Pancreas (tissue), 10 donors: ENCODE measurements at regions not wholly inside any gene's neighbourhood (a gene's known extent, or its start where the extent isn't known, plus 50 kb on each side); places are given as distances from the start of the nearest gene placed in this dataset.

Experiments
- ATAC-seq, 4 donors: fragments of 200-7000 bp; cut with Tn5 transposase; one replicate each; pipeline versions ENCODE4 v1.8.0 to v1.9.1; 2020; ENCODE audit warnings: mild to moderate bottlenecking in 4 of 4, moderate library complexity in 4 of 4
- DNase-seq, 6 donors: peaks; one replicate each; pipeline ENCODE4 v3.0.0-alpha.2; 2020
- FAIRE-seq: peaks from 2 replicates; lab custom pipeline; 2012; peaks lifted over from hg19 to GRCh38; lab: Jason Lieb, UNC
- H3K27ac ChIP-seq, 4 donors: fragments of 200-600 bp; sonication (generic); 1 replicate in 3 of 4; 2 replicates in 1 of 4; pipeline versions ENCODE4 v1.5.0 to v1.8.0; 2020
- H3K27me3 ChIP-seq, 4 donors: fragments of 200-600 bp; one replicate each; pipeline ENCODE4 v1.8.0; 2021
- H3K36me3 ChIP-seq, 3 donors: fragments of 200-600 bp; sonication (generic) in 1 of 3; one replicate each; pipeline versions ENCODE4 v1.5.0 to v1.8.0; 2020 to 2021
- H3K4me1 ChIP-seq, 3 donors: fragments of 200-600 bp; one replicate each; pipeline ENCODE4 v1.8.0; 2021
- H3K4me3 ChIP-seq, 4 donors: fragments of 200-600 bp; sonication (generic) in 2 of 4; one replicate each; pipeline versions ENCODE4 v1.5.0 to v1.8.0; 2020 to 2021
- H3K9me3 ChIP-seq, 4 donors: fragments of 200-600 bp; one replicate each; pipeline ENCODE4 v1.8.0; 2021
- CTCF ChIP-seq, 4 donors: fragments of 200-600 bp; sonication (generic) in 3 of 4; IDR thresholded peaks; one replicate each; pipeline versions ENCODE4 v1.5.0 to v1.8.0; 2021; ENCODE audit warnings: antibody characterized with exemption in 4 of 4
- WGBS, 2 donors: extraction: QIAGEN DNeasy Blood & Tissue Kit; methylation state at CpG; one replicate each; pipeline ENCODE4 v1.1.7; 2013; 5-methylcytosine and 5-hydroxymethylcytosine counted together
- intact Hi-C, 3 donors: fragments of 100-400 bp; cut with DNase I; formaldehyde crosslinking; loops; one replicate each; pipeline versions ENCODE4 v1.11.1 to v1.14.2; 2022
- donor health status: healthy with polysubstance abuse.
- donor health status: DM: no; HTN: no; CAD: no; lungs with moderate emphysema.
- donor health status: DM: no; HTN: no; CAD: no.
- donor health status: control.
- donor health status: control.
- donor health status: Bipolar disorder and iron deficiency.
- donor health status: DM: yes; HTN: yes; CAD: no.
- donor health status: DM: no; HTN: no; CAD: no.
- donor health status: DM: no; HTN: no; CAD: no.
- donor health status: DM: yes; HTN: yes; CAD: no.

GRCh38 chr2:184006998-184007397 is 591.3 kb upstream of the ZNF804A start:
- peak; percentile 92 to 98 (median 96) for ATAC-seq
- WGBS, 2 donors = 29% methylated on average over 1 of the region's 1 CpG
- intact Hi-C loops = no loop called here
- no peak for TF ChIP-seq CTCF (IDR thresholded peaks at IDR 0.05)
- FAIRE-seq = no peak
- Histone ChIP-seq H3K9me3 (no peaks in the 10 kb centered on the region), H3K36me3 (no peaks in the 10 kb centered on the region), H3K27ac (no peak overlapping the region), H3K4me1 (peaks cover 0 to 15% (median 0%) of the 10 kb centered on the region in 3 donors), H3K4me3 (no peak overlapping the region), H3K27me3 (no peaks in the 10 kb centered on the region)
- DNase-seq = peak in 3 of 6 donors; percentile 33 to 61 (median 44)

GRCh38 chr2:184026961-184027360 is 571.4 kb upstream of the ZNF804A start:
- H3K9me3 ChIP-seq = no peaks in the 10 kb centered on the region
- DNase-seq (no peak), ATAC-seq (no peak), FAIRE-seq (no peak)
- H3K27me3 ChIP-seq = no peaks in the 10 kb centered on the region
- intact Hi-C loops = no loop called here
- H3K36me3 ChIP-seq = no peaks in the 10 kb centered on the region
- WGBS, 2 donors = 85 to 89% methylated on average over 1 of the region's 1 CpG
- no peak overlapping the region for H3K27ac ChIP-seq
- no peak overlapping the region for H3K4me3 ChIP-seq
- H3K4me1 ChIP-seq = peaks cover 0 to 9% (median 0%) of the 10 kb centered on the region in 3 donors
- no peak for TF ChIP-seq CTCF (IDR thresholded peaks at IDR 0.05)

- Histone ChIP-seq H3K9me3 (no peaks in the 10 kb centered on the region), H3K27ac (no peak overlapping the region), H3K4me3 (no peak overlapping the region), H3K4me1 (peaks cover 0 to 9% (median 0%) of the 10 kb centered on the region in 3 donors), H3K27me3 (no peaks in the 10 kb centered on the region), H3K36me3 (no peaks in the 10 kb centered on the region)
- no peak for TF ChIP-seq CTCF (IDR thresholded peaks at IDR 0.05)
- no peak for ATAC-seq
- 83 to 85% methylated on average over 6 of the region's 6 CpGs for WGBS, 2 donors
- FAIRE-seq = no peak
- no peak for DNase-seq
- intact Hi-C loops = no loop called here
These were observed 568.1 kb upstream of the ZNF804A start for GRCh38 chr2:184030245-184030644.

GRCh38 chr2:184030989-184031388 is 567.3 kb upstream of the ZNF804A start:
- TF ChIP-seq CTCF (IDR thresholded peaks at IDR 0.05) = no peak
- FAIRE-seq = no peak
- H3K27ac ChIP-seq = no peak overlapping the region
- H3K4me1 ChIP-seq = peaks cover 0 to 9% (median 0%) of the 10 kb centered on the region in 3 donors
- ATAC-seq = peak in 2 of 4 donors; percentile 46 to 51
- WGBS, 2 donors = 60 to 61% methylated on average over 1 of the region's 1 CpG
- no peaks in the 10 kb centered on the region for H3K27me3 ChIP-seq
- no peak overlapping the region for H3K4me3 ChIP-seq
- no peak for DNase-seq
- no peaks in the 10 kb centered on the region for H3K36me3 ChIP-seq
- intact Hi-C loops = no loop called here
- H3K9me3 ChIP-seq = no peaks in the 10 kb centered on the region

- peak; percentile 77 to 96 (median 88) for ATAC-seq
- no peak for TF ChIP-seq CTCF (IDR thresholded peaks at IDR 0.05)
- Histone ChIP-seq H3K36me3 (no peaks in the 10 kb centered on the region), H3K4me3 (no peak overlapping the region), H3K27ac (peak overlapping the region in 1 of 4 donors; percentile 29), H3K9me3 (no peaks in the 10 kb centered on the region), H3K27me3 (no peaks in the 10 kb centered on the region), H3K4me1 (peaks cover 0 to 9% (median 0%) of the 10 kb centered on the region in 3 donors)
- DNase-seq = no peak
- intact Hi-C loops = no loop called here
- WGBS, 2 donors = 70 to 76% methylated on average over 5 of the region's 5 CpGs
- no peak for FAIRE-seq
These were observed 566.8 kb upstream of the ZNF804A start for GRCh38 chr2:184031402-184032147.
